GM12891 (cell line): ENCODE measurements at regions not wholly inside any gene's neighbourhood (a gene's known extent, or its start where the extent isn't known, plus 50 kb on each side); places are given as distances from the start of the nearest gene placed in this dataset.

Experiments used
- POLR2A ChIP-seq: IDR thresholded peaks from 2 replicates; pipeline ENCODE4 v1.6.1; 2011; ENCODE audit warnings: low read depth, low read length, control low read depth
- POLR2AphosphoS5 ChIP-seq: IDR thresholded peaks from 2 replicates; pipeline ENCODE4 v1.6.1; 2011; ENCODE audit warnings: low read depth, low read length, control low read depth
- SPI1 ChIP-seq: IDR thresholded peaks from 2 replicates; pipeline ENCODE4 v1.6.1; 2011; ENCODE audit warnings: low read depth, low read length, control low read depth
- TAF1 ChIP-seq: IDR thresholded peaks from 2 replicates; pipeline ENCODE4 v1.6.1; 2011; ENCODE audit warnings: low read depth, low read length, control low read depth

GRCh38 chr9:105039175-105039799 lies 111.3 kb upstream of the ABCA1 start:
- TF ChIP-seq POLR2A = no peak
- no peak for TF ChIP-seq TAF1
- TF ChIP-seq POLR2AphosphoS5 = no peak
- no peak for TF ChIP-seq SPI1
